Mucosa of descending colon (tissue), 3 donors: ENCODE measurements at regions not wholly inside any gene's neighbourhood (a gene's known extent, or its start where the extent isn't known, plus 50 kb on each side); places are given as distances from the start of the nearest gene placed in this dataset.

Experiments
- ATAC-seq: fragments of 200-7000 bp; cut with Tn5 transposase; one replicate; pipeline ENCODE4 v1.9.1; 2020; ENCODE audit warnings: mild to moderate bottlenecking, moderate library complexity
- DNase-seq, 3 donors: peaks; one replicate each; pipeline ENCODE4 v3.0.0-alpha.2; 2020
- H3K36me3 ChIP-seq: fragments of 200-600 bp; one replicate; pipeline ENCODE4 v1.8.0; 2021; ENCODE audit warnings: low read depth, mild to moderate bottlenecking
- H3K4me1 ChIP-seq: fragments of 200-600 bp; one replicate; pipeline ENCODE4 v1.8.0; 2021; ENCODE audit warnings: low read depth, mild to moderate bottlenecking
- H3K4me3 ChIP-seq: fragments of 200-600 bp; one replicate; pipeline ENCODE4 v1.8.0; 2021; ENCODE audit warnings: mild to moderate bottlenecking
- H3K9me3 ChIP-seq: fragments of 200-600 bp; one replicate; pipeline ENCODE4 v1.8.0; 2021; ENCODE audit warnings: mild to moderate bottlenecking
- CTCF ChIP-seq: fragments of 200-600 bp; IDR thresholded peaks from one replicate; pipeline ENCODE4 v1.8.0; 2022; ENCODE audit warnings: antibody characterized with exemption, mild to moderate bottlenecking
- intact Hi-C, 2 donors: fragments of 100-400 bp; cut with DNase I in 1 of 2; cut with micrococcal nuclease in 1 of 2; formaldehyde crosslinking; loops; one replicate each; pipeline versions ENCODE4 v1.11.0 to v1.11.1; 2022; cut with DNase I, micrococcal nuclease
- donor health status: DM: no; HTN: no; CAD: no; lungs with moderate emphysema.
- donor health status: DM: no; HTN: no; CAD: no.
- donor health status: DM: no; HTN: yes; CAD: no.

GRCh38 chr16:85988306-85988705 is 89.3 kb downstream of the IRF8 start:
- H3K4me3 ChIP-seq, result no peak overlapping the region
- H3K9me3 ChIP-seq, result no peaks in the 10 kb centered on the region
- ATAC-seq (no peak), DNase-seq (no peak)
- peaks cover 29% of the 10 kb centered on the region for H3K4me1 ChIP-seq
- H3K36me3 ChIP-seq, result no peaks in the 10 kb centered on the region
- TF ChIP-seq CTCF, result no peak
- intact Hi-C loops, result loop anchor here (5.0 to 10.0 kb wide), 2 partner anchors 94 to 166 kb away; partner anchors contain the start of gene IRF8 (in 1 of the 2)

GRCh38 chr16:85988723-85989313 is 89.9 kb downstream of the IRF8 start:
- peaks cover 29% of the 10 kb centered on the region for H3K4me1 ChIP-seq
- no peaks in the 10 kb centered on the region for H3K9me3 ChIP-seq
- no peak for TF ChIP-seq CTCF
- no peak overlapping the region for H3K4me3 ChIP-seq
- intact Hi-C loops, result loop anchor here (5.0 to 10.0 kb wide), 2 partner anchors 94 to 167 kb away; partner anchors contain the start of gene IRF8 (in 1 of the 2)
- H3K36me3 ChIP-seq, result no peaks in the 10 kb centered on the region
- DNase-seq (no peak), ATAC-seq (no peak)

- H3K4me1 ChIP-seq, result peaks cover 28% of the 10 kb centered on the region
- H3K9me3 ChIP-seq, result no peaks in the 10 kb centered on the region
- intact Hi-C loops, result loop anchor here (5.0 to 10.0 kb wide), 2 partner anchors 95 to 167 kb away; partner anchors contain the start of gene IRF8 (in 1 of the 2)
- no peaks in the 10 kb centered on the region for H3K36me3 ChIP-seq
- no peak for ATAC-seq
- TF ChIP-seq CTCF, result no peak
- no peak overlapping the region for H3K4me3 ChIP-seq
- DNase-seq, result no peak
These were observed 90.4 kb downstream of the IRF8 start for GRCh38 chr16:85989376-85989775.

- no peaks in the 10 kb centered on the region for H3K9me3 ChIP-seq
- ATAC-seq, result no peak
- H3K36me3 ChIP-seq, result no peaks in the 10 kb centered on the region
- no peak for TF ChIP-seq CTCF
- intact Hi-C loops, result loop anchor here (5.0 to 10.0 kb wide), 2 partner anchors 95 to 168 kb away; partner anchors contain the start of gene IRF8 (in 1 of the 2)
- no peak overlapping the region for H3K4me3 ChIP-seq
- no peak for DNase-seq
- H3K4me1 ChIP-seq, result peaks cover 21% of the 10 kb centered on the region
These were observed 91.1 kb downstream of the IRF8 start for GRCh38 chr16:85989863-85990643.

GRCh38 chr16:85990861-85991301 is 91.9 kb downstream of the IRF8 start:
- Histone ChIP-seq H3K4me3 (no peak overlapping the region), H3K9me3 (no peaks in the 10 kb centered on the region), H3K36me3 (no peaks in the 10 kb centered on the region), H3K4me1 (peaks cover 16% of the 10 kb centered on the region)
- TF ChIP-seq CTCF, result no peak
- intact Hi-C loops, result no loop called here
- ATAC-seq (no peak), DNase-seq (no peak)
